Thyroid gland (tissue), 4 donors: ENCODE measurements at regions not wholly inside any gene's neighbourhood (a gene's known extent, or its start where the extent isn't known, plus 50 kb on each side); places are given as distances from the start of the nearest gene placed in this dataset.

Experiments
- DNase-seq, 2 donors: peaks; one replicate each; pipeline ENCODE4 v3.0.0-alpha.2; 2019
- H3K27ac ChIP-seq, 3 donors: fragments of 200-600 bp; sonication (generic); 1 replicate in 2 of 3; 2 replicates in 1 of 3; pipeline ENCODE4 v1.5.1; 2016 to 2019; ENCODE audit warnings: mild to moderate bottlenecking in 1 of 3, moderate library complexity in 1 of 3
- H3K27me3 ChIP-seq: fragments of 200-600 bp; sonication (generic); one replicate; pipeline ENCODE4 v1.5.1; 2019
- H3K36me3 ChIP-seq, 2 donors: fragments of 200-600 bp; sonication (generic); one replicate each; pipeline ENCODE4 v1.5.1; 2016 to 2019
- H3K4me1 ChIP-seq, 2 donors: fragments of 200-600 bp; sonication (generic); one replicate each; pipeline ENCODE4 v1.5.1; 2017 to 2019
- H3K4me3 ChIP-seq, 3 donors: fragments of 200-600 bp; sonication (generic); replicated peaks in 1 of 3; 1 replicate in 2 of 3; 2 replicates in 1 of 3; pipeline ENCODE4 v1.5.1; 2016; ENCODE audit warnings: mild to moderate bottlenecking in 1 of 3
- H3K9me3 ChIP-seq: fragments of 200-600 bp; sonication (generic); one replicate; pipeline ENCODE4 v1.5.1; 2017
- POLR2A ChIP-seq, 2 donors: fragments of 450-650 bp; IDR thresholded peaks; one replicate each; pipeline ENCODE4 v1.6.1; 2017; ENCODE audit warnings: antibody characterized with exemption in 2 of 2, mild to moderate bottlenecking in 2 of 2, moderate library complexity in 1 of 2
- WGBS, 2 donors: methylation state at CpG; one replicate each; pipeline ENCODE4 v1.1.5; 2017; 5-methylcytosine and 5-hydroxymethylcytosine counted together
- intact Hi-C: fragments of 100-400 bp; cut with DNase I; formaldehyde crosslinking; loops from one replicate; pipeline ENCODE4 v1.15.1; 2023
- TF ChIP-seq, protein P1 (sequence below), 6 experiments: fragments of 200-600 bp in 3 of 6; fragments of 450-650 bp in 3 of 6; sonication (generic) in 3 of 6; IDR thresholded peaks; one replicate each; pipeline ENCODE4 v1.5.1; 2016 to 2019; ENCODE audit warnings: antibody characterized with exemption in 6 of 6, mild to moderate bottlenecking in 2 of 6, inconsistent platforms in 1 of 6, moderate library complexity in 1 of 6

DNA sequence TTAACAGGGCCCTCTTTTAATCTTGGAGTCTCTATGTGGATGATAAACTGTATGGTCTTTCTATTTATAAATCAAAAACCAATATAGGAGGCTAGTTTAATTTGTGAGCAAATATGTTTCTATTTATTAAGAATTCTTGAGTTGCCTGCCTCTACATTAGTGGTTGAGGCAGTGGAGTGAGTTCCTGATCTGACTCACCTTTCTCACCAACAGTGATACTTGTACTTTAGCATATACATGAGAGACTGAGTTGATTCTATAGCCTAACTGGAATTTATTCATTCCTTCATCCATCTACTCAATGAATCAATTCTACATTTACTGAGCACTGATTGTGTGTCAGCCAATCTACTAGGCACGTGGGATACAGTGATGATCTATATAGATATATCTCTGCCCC is 126.9 kb downstream of the TRMT11 start:
- H3K9me3 ChIP-seq: no peaks in the 10 kb centered on the region
- no peaks in the 10 kb centered on the region for H3K4me1 ChIP-seq
- DNase-seq: no peak
- no peak overlapping the region for H3K4me3 ChIP-seq
- 100% methylated on average over 1 of the region's 1 CpG for WGBS, 2 donors
- TF ChIP-seq POLR2A (IDR thresholded peaks at IDR 0.05): no peak
- TF ChIP-seq, protein P1, sequence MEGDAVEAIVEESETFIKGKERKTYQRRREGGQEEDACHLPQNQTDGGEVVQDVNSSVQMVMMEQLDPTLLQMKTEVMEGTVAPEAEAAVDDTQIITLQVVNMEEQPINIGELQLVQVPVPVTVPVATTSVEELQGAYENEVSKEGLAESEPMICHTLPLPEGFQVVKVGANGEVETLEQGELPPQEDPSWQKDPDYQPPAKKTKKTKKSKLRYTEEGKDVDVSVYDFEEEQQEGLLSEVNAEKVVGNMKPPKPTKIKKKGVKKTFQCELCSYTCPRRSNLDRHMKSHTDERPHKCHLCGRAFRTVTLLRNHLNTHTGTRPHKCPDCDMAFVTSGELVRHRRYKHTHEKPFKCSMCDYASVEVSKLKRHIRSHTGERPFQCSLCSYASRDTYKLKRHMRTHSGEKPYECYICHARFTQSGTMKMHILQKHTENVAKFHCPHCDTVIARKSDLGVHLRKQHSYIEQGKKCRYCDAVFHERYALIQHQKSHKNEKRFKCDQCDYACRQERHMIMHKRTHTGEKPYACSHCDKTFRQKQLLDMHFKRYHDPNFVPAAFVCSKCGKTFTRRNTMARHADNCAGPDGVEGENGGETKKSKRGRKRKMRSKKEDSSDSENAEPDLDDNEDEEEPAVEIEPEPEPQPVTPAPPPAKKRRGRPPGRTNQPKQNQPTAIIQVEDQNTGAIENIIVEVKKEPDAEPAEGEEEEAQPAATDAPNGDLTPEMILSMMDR (IDR thresholded peaks at IDR 0.05): no peak
- no peaks in the 10 kb centered on the region for H3K27me3 ChIP-seq
- intact Hi-C loops: no loop called here
- H3K36me3 ChIP-seq: no peaks in the 10 kb centered on the region
- H3K27ac ChIP-seq: no peak overlapping the region

DNA sequence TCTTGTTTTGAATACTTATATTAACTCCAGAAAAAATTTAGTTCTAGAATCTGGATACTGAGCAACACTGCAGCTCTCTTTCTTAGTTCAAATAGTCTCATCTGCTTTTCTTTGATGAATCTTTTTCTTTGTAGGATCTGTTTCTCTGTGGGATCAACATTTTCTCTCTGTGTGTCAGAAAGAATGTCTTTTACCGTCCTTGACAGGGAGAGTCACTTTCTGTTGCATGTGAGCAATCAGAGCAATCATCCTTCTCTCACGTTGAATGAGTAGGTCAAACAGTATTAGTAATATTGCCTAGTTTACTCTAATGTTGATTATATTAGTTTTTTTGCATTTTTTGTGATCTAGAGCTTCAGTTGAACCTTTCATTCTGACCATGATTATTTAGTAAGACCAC is 130.9 kb downstream of the TRMT11 start:
- no peak for DNase-seq
- H3K36me3 ChIP-seq: no peaks in the 10 kb centered on the region
- intact Hi-C loops: no loop called here
- H3K27ac ChIP-seq: no peak overlapping the region
- no peaks in the 10 kb centered on the region for H3K27me3 ChIP-seq
- H3K4me1 ChIP-seq: no peaks in the 10 kb centered on the region
- 85 to 90% methylated on average over 2 of the region's 2 CpGs for WGBS, 2 donors
- TF ChIP-seq POLR2A (IDR thresholded peaks at IDR 0.05): no peak
- TF ChIP-seq, protein P1 (IDR thresholded peaks at IDR 0.05): no peak
- no peak overlapping the region for H3K4me3 ChIP-seq
- H3K9me3 ChIP-seq: no peaks in the 10 kb centered on the region

DNA sequence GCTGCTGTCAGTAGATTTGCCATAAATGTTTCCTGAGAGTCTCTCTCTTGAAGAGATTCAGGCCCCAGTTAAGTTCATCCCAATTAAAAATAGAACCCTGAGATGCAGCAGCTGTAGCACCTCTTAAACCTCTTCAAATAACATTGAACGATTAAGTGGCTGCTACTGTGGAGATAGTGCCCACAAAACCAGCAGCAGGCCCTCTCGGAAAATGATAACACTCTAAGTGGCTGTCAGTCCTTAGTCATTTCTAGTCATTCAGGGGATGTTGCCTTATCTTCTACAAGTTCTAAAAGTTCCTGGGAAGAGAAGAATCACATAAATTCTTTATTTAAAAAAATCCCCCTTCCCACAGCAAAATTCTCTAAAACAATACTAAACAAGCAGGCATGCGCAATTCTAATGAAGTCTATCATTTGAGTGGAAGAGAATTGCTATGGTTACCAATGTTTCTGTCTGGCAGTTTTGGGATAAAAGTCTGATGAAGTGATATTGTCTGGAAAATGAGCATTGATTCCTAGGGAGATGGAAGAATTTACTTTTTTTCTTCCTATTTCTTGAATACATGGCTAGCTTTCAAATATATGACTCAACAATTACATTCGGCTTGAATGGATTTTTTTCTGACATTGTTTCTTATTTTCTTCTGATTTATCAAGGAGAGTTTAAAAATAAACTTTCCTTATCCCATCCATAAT is 131.9 kb downstream of the TRMT11 start:
- 61 to 66% methylated on average over 4 of the region's 4 CpGs for WGBS, 2 donors
- intact Hi-C loops: no loop called here
- H3K4me3 ChIP-seq: no peak overlapping the region

DNA sequence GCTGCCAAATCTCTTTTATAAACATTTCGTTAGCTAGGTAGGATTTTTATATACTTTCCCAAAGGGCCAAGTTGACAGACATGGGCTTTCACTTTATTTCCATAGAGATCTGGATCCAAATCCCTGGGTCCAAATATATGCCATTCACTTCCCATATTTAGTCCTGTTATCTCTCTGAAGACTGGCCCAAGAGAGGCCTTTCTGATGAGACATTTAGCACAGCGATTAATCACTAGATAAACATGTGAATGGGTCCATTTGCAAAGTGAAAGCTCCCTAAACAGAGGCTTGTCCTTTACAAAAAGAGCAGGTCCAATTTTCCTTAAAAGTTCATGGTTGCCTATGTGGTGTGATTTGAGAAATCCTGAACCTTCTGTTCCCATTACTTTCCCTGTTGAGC is 132.6 kb downstream of the TRMT11 start:
- no peak overlapping the region for H3K27ac ChIP-seq
- DNase-seq: no peak
- TF ChIP-seq, protein P1 (IDR thresholded peaks at IDR 0.05): no peak
- TF ChIP-seq POLR2A (IDR thresholded peaks at IDR 0.05): no peak
- WGBS, 2 donors: 77% methylated on average over 2 of the region's 2 CpGs
- no peaks in the 10 kb centered on the region for H3K9me3 ChIP-seq
- H3K4me1 ChIP-seq: no peaks in the 10 kb centered on the region
- intact Hi-C loops: no loop called here
- H3K36me3 ChIP-seq: no peaks in the 10 kb centered on the region
- H3K4me3 ChIP-seq: no peak overlapping the region
- no peaks in the 10 kb centered on the region for H3K27me3 ChIP-seq

More for the DNA sequence above, 131.9 kb downstream of the TRMT11 start:
- Histone ChIP-seq H3K9me3 (no peaks in the 10 kb centered on the region), H3K4me1 (no peaks in the 10 kb centered on the region), H3K27me3 (no peaks in the 10 kb centered on the region), H3K36me3 (no peaks in the 10 kb centered on the region), H3K27ac (no peak overlapping the region)
- no peak for DNase-seq
- no peak for TF ChIP-seq POLR2A (IDR thresholded peaks at IDR 0.05)
- TF ChIP-seq, protein P1 (IDR thresholded peaks at IDR 0.05): no peak

DNA sequence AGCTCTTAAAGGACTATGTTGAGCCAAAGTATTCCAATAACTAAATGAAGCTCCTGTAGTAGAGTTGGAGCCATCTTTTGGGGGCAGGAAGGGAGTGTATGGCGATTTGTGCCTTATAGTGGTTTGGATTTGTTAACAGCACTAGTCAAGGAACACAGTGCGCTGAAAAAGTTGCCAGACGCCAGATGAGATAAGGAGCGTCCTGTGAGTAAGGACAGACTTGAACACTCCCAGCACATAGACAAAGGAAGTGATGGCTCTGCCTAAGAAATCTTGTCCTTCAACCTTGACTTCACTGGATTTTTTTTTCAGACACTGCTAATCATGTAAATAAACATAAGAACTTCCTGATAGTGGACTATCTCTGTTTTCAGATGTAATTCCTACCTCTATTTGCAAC is 136.9 kb downstream of the TRMT11 start:
- no peak for TF ChIP-seq POLR2A (IDR thresholded peaks at IDR 0.05)
- TF ChIP-seq, protein P1 (IDR thresholded peaks at IDR 0.05): no peak
- Histone ChIP-seq H3K9me3 (no peaks in the 10 kb centered on the region), H3K36me3 (no peaks in the 10 kb centered on the region), H3K27me3 (no peaks in the 10 kb centered on the region), H3K4me3 (no peak overlapping the region), H3K4me1 (no peaks in the 10 kb centered on the region), H3K27ac (no peak overlapping the region)
- no peak for DNase-seq
- intact Hi-C loops: no loop called here
- WGBS, 2 donors: 62 to 78% methylated on average over 4 of the region's 4 CpGs
